NCI-H82 treated with DMSO at 0.1 percent for 48 hours (cell line): ENCODE measurements at regions not wholly inside any gene's neighbourhood (a gene's known extent, or its start where the extent isn't known, plus 50 kb on each side); places are given as distances from the start of the nearest gene placed in this dataset.
"Not testable (repeated sequence)": the region's sequence is repeated elsewhere in the genome, so short reads cannot be mapped to it uniquely, and the experiment has no call there.

Experiments used
- DNase-seq: peaks from one replicate; lab custom pipeline; 2025; ENCODE audit not compliant: unreplicated experiment; lab: John Stamatoyannopoulos, UW

- DNase-seq = no peak
These were observed 81.1 kb downstream of the CD200R1L start for GRCh38 chr3:112765531-112765930.

GRCh38 chr3:112763258-112763657 is 83.4 kb downstream of the CD200R1L start:
- DNase-seq = no peak

- DNase-seq = no peak
These were observed 85.5 kb downstream of the CD200R1L start for GRCh38 chr3:112761062-112761638.

GRCh38 chr3:112759681-112760080 is 87.0 kb downstream of the CD200R1L start:
- DNase-seq = no peak

- DNase-seq = no peak
These were observed 87.5 kb downstream of the CD200R1L start for GRCh38 chr3:112759210-112759609.

- DNase-seq = no peak
These were observed 89.5 kb downstream of the CD200R1L start for GRCh38 chr3:112757197-112757596.

GRCh38 chr3:112755845-112756613 is 90.6 kb downstream of the CD200R1L start:
- no peak for DNase-seq

GRCh38 chr3:112755046-112755445 is 91.6 kb downstream of the CD200R1L start:
- DNase-seq = not testable (repeated sequence)

- DNase-seq = no peak
These were observed 94.8 kb downstream of the CD200R1L start for GRCh38 chr3:112751564-112752512.

- DNase-seq = no peak
These were observed 95.6 kb downstream of the CD200R1L start for GRCh38 chr3:112751061-112751460.

GRCh38 chr3:112747624-112748023 is 99.0 kb downstream of the CD200R1L start:
- no peak for DNase-seq

GRCh38 chr3:112746675-112747280 is 99.9 kb downstream of the CD200R1L start:
- no peak for DNase-seq

- DNase-seq = no peak
These were observed 101.0 kb downstream of the CD200R1L start for GRCh38 chr3:112745567-112746248.

- no peak for DNase-seq
These were observed 101.7 kb downstream of the CD200R1L start for GRCh38 chr3:112744825-112745566.

GRCh38 chr3:112744106-112744505 is 102.6 kb downstream of the CD200R1L start:
- no peak for DNase-seq

GRCh38 chr3:112742934-112743333 is 102.0 kb upstream of the CCDC80 start:
- no peak for DNase-seq

- DNase-seq = no peak
These were observed 101.0 kb upstream of the CCDC80 start for GRCh38 chr3:112741983-112742382.

GRCh38 chr3:112740835-112741234 is 99.9 kb upstream of the CCDC80 start:
- DNase-seq = no peak

GRCh38 chr3:112739252-112739965 is 98.5 kb upstream of the CCDC80 start:
- no peak for DNase-seq
